ENCODE measurements at regions not wholly inside any gene's neighbourhood (a gene's known extent, or its start where the extent isn't known, plus 50 kb on each side); places are given as distances from the start of the nearest gene placed in this dataset.

DNA sequence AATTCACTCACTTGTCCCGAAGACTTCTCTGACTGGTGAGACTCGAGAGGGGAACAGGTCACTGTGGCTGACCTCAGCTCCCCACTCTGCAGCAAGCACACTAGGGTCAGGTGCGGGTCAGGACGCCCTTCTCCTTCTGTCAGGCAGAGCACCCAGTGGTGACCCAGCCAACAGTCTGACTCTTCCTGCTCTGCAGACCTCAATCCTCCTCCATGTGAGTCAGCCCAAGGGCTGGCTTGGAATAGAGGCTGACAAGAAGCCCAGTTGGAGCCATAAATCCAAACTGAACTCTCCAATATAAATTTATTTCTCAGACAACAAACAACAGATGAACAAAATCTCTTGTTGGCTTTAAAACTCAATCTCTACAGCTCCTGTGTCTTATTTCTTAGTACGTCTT lies 253.1 kb downstream of the SH3BP4 start:
- TF ChIP-seq, protein P1, sequence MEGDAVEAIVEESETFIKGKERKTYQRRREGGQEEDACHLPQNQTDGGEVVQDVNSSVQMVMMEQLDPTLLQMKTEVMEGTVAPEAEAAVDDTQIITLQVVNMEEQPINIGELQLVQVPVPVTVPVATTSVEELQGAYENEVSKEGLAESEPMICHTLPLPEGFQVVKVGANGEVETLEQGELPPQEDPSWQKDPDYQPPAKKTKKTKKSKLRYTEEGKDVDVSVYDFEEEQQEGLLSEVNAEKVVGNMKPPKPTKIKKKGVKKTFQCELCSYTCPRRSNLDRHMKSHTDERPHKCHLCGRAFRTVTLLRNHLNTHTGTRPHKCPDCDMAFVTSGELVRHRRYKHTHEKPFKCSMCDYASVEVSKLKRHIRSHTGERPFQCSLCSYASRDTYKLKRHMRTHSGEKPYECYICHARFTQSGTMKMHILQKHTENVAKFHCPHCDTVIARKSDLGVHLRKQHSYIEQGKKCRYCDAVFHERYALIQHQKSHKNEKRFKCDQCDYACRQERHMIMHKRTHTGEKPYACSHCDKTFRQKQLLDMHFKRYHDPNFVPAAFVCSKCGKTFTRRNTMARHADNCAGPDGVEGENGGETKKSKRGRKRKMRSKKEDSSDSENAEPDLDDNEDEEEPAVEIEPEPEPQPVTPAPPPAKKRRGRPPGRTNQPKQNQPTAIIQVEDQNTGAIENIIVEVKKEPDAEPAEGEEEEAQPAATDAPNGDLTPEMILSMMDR (IDR thresholded peaks at IDR 0.05; ENCODE audit: extremely low read depth in 1 of 2, insufficient read depth in 1 of 2, low read depth in 1 of 2, low read length in 2 of 2): no peak
- no peak for TF ChIP-seq POLR2AphosphoS5 (IDR thresholded peaks at IDR 0.05; ENCODE audit: insufficient read depth, low read depth, low read length)
- no peak for TF ChIP-seq EZH2 (IDR thresholded peaks at IDR 0.05; ENCODE audit: borderline replicate concordance, low read depth, low read length, severe bottlenecking)
